Activated T-cell treated with anti-CD3 and anti-CD28 coated beads, Interleukin-2, amount 50 U/mL, for 72 hours (primary cell): ENCODE measurements at regions not wholly inside any gene's neighbourhood (a gene's known extent, or its start where the extent isn't known, plus 50 kb on each side); places are given as distances from the start of the nearest gene placed in this dataset.

Source experiments
- ATAC-seq, 2 donors: fragments of 150-1000 bp; cut with Tn5 transposase; replicated peaks in 1 of 2; 2 replicates each; pipeline ENCODE4 v1.10.0; 2021; ENCODE audit warnings: moderate library complexity in 2 of 2, mild to moderate bottlenecking in 1 of 2
- DNase-seq, 2 donors: peaks; one replicate each; pipeline ENCODE4 v3.0.0; 2021 to 2022; ENCODE audit warnings: mixed read lengths in 1 of 2
- H3K27ac Mint-ChIP-seq: one replicate; pipeline ENCODE4 v1.8.0; 2022; ENCODE audit warnings: mild to moderate bottlenecking, moderate library complexity, mixed read lengths
- H3K27me3 Mint-ChIP-seq: one replicate; pipeline ENCODE4 v1.8.0; 2022; ENCODE audit warnings: low read depth, mixed read lengths
- H3K36me3 Mint-ChIP-seq, 2 donors: one replicate each; pipeline ENCODE4 v1.8.0; 2022; ENCODE audit warnings: mixed read lengths in 2 of 2, mild to moderate bottlenecking in 1 of 2; ENCODE audit not compliant: insufficient read depth in 2 of 2
- H3K4me1 Mint-ChIP-seq: one replicate; pipeline ENCODE4 v1.8.0; 2022; ENCODE audit warnings: low read depth, mixed read lengths
- H3K4me3 Mint-ChIP-seq, 2 donors: one replicate each; pipeline ENCODE4 v1.8.0; 2022; ENCODE audit warnings: mild to moderate bottlenecking in 2 of 2, mixed read lengths in 2 of 2, moderate library complexity in 2 of 2
- H3K9me3 Mint-ChIP-seq, 2 donors: one replicate each; pipeline ENCODE4 v1.8.0; 2022; ENCODE audit warnings: mixed read lengths in 2 of 2

DNA sequence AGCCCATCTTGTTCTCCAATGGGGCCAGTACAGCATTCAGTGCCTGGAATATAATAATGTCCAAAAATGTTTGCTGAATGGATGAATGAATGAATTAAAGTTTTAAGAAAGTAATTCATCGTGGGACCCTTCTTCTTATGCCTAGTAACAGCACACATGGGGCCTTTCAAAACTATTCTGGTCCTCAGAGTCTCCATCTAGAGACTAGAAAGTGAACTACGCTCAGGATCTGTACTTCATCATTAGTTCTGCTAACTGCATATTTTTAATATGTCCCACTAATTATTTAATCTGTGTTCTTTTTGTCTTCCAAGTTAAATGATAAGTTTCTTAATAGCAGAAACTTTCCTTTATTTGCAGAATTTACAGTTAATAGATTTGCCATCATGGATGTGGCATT is 172.5 kb downstream of the SMAD2 start:
- peaks cover 3 to 16% of the 10 kb centered on the region in 2 donors for H3K36me3 Mint-ChIP-seq
- no peak for ATAC-seq
- no peak overlapping the region for H3K27ac Mint-ChIP-seq
- no peak for DNase-seq
- H3K27me3 Mint-ChIP-seq = peaks cover 47% of the 10 kb centered on the region
- H3K9me3 Mint-ChIP-seq = peaks cover 0 to 8% of the 10 kb centered on the region in 2 donors
- H3K4me3 Mint-ChIP-seq = no peak overlapping the region
- no peaks in the 10 kb centered on the region for H3K4me1 Mint-ChIP-seq

DNA sequence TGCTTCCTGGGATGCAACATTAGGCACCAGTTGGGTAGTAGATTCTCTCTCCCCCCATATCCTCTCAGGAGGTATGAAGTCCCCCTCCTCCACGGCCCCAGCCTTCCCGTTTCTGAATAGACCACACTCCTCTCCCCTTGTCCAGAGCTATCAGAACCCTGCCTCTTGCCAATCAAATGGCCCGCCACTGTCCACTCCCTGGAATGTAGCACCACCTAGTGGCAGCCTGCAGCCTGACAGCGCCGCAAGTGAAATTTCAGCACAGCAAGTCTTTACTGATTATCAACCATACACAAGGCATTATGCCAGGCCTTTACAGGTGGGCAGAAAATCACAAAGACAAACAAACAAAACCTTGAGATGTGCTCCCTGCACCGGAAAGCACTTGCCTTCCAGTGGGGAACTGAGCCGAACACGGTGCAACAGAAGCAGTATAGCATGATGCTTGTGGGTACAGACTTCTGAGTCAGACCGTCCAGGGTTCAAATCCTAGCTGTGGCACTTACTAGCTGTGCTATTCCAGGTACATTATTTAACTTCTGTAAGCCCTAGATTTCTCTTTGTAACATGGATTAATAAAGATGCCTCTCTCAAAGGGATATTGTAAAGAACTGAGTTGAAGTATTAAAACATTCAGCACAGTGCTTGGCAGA is 174.0 kb downstream of the SMAD2 start:
- Mint-ChIP-seq H3K36me3 (peaks cover 3 to 16% of the 10 kb centered on the region in 2 donors), H3K4me3 (no peak overlapping the region), H3K27me3 (peaks cover 37% of the 10 kb centered on the region), H3K27ac (no peak overlapping the region), H3K4me1 (no peaks in the 10 kb centered on the region), H3K9me3 (peaks cover 0 to 8% of the 10 kb centered on the region in 2 donors)
- ATAC-seq = peak; percentile 41 to 50
- peak; percentile 53 to 64 for DNase-seq

DNA sequence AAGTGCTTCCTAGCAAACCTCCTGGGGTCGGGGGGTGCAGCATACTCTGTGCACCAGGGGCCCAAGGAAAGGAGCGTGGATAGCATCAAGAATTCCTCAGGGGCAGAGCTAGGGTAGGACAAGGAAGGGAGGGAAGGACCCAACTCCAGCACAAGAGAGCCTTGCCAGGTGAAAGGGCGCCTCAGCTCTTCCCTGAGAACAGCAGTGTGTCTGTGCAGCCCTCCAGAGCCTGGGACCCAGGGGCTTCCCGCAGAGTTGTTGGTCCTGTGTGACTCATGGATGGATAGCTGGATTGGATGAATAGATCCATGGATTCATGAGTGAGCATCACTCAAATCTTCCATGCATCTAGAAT is 175.4 kb downstream of the SMAD2 start:
- ATAC-seq = no peak
- Mint-ChIP-seq H3K27me3 (peaks cover 28% of the 10 kb centered on the region), H3K4me1 (no peaks in the 10 kb centered on the region), H3K27ac (no peak overlapping the region), H3K9me3 (peaks cover 0 to 4% of the 10 kb centered on the region in 2 donors), H3K4me3 (no peak overlapping the region), H3K36me3 (peaks cover 2 to 10% of the 10 kb centered on the region in 2 donors)
- DNase-seq = no peak

DNA sequence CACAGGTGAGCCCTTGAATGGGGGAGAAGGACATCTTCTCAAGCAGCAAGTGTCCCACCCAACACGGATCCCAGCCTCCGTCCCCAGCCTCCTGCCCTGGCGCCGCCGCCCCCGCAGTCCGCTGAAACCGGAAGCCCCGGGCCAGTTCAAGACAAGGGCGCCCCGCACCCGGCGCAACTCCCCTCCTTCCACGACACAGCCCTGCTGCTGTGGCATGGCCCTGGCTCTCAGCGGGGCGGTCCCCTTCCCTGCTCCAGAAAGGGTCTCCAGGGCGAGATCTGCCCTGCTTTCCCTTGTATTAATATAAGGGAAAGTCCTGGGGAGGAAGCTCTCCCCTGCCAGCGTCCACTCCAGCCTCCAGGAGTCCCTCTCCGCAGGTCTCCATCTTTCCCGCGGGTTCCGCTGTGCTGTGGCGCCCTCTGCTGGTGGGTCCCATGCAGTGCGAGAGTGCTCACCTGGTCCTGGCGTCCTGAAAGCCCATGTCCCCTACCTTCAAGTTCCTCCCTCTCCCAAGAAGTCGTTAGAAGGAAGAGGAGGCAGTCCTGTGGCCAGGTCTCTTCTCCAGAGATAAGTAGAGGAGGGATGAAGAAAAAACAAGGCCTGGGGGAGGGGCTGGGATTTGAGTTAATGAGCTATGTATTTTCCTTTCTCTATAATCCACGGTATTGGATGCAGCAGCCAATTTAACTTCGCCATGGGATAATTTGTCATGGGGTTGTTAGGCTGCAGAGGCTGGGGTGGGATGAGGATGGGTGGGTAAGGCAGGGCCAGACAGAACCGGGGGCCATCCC is 176.0 kb downstream of the SMAD2 start:
- peaks cover 24% of the 10 kb centered on the region for H3K27me3 Mint-ChIP-seq
- peaks cover 2 to 8% of the 10 kb centered on the region in 2 donors for H3K36me3 Mint-ChIP-seq
- peak overlapping the region; percentile 30 to 37 for H3K4me3 Mint-ChIP-seq
- ATAC-seq = peak; percentile 60 to 62
- DNase-seq = peak; percentile 66 to 74
- H3K27ac Mint-ChIP-seq = no peak overlapping the region
- peaks cover 1% of the 10 kb centered on the region for H3K4me1 Mint-ChIP-seq
- peaks cover 0 to 3% of the 10 kb centered on the region in 2 donors for H3K9me3 Mint-ChIP-seq

DNA sequence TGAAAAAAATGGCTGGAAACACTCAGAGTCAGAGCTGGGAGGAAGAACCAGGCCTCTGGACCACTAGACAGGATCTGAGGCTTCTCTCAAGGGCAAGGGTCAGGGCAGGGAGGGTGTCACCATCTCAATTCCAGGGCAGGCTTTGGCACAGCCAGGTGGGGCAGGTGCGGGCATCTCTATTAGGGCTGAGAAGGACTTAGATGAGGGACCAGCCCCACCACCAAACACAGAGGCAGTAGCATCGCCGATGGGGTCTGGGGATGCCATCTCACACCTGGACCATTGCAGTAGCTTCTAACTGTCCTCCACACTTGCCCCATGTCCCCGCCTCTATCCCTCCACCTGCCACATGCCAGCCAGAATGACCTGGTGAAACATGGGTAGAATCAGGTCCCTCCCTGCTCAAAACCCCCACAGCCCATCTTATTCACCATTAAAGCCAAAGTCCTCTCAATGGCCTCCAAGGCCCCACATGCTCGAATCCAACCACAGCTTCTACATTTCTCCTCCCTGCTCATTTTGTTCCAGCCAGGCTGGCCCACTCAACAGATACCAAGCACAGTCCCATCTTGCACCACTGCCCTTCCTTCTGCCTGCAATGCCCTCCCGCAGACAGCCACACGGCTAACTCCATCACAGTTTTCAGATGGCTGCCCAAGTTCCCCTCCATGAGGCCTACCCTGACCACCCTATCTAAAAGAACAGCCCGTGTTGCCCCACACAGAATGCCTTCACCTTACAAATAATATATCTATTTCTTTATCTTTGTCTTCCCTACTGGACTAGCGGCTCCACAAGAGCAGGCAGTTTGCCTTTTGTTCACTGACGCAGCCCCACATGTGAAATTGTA is 177.4 kb downstream of the SMAD2 start:
- no peak for ATAC-seq
- no peak overlapping the region for H3K4me3 Mint-ChIP-seq

DNA sequence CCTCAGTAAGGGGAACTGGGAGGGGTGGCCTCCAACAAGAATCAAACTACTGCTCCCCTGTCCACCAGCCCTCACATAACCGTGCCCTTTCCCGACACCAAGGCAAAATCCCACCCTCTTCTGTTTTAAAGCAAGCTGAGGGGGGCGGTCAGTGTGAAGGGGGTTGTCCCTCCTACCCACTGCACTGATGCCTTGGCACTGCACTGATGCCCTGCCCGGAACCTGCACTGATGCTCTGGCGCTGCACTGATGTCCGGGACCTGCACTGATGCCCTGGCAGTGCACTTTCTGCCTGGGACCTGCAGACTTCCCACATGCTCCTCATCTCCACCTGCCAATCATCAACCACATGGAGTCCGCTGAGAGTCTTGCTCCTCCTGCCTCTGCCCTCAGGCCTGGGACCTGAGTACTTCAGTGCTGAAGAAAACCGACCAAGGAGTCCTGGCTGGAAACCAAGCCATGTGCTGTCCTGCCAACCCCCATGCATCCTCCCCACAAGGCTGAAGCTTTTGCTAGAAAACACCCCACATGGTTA is 179.5 kb downstream of the SMAD2 start:
- Mint-ChIP-seq H3K4me3 (no peak overlapping the region), H3K27me3 (peaks cover 12% of the 10 kb centered on the region), H3K36me3 (no peaks in the 10 kb centered on the region), H3K4me1 (peaks cover 6% of the 10 kb centered on the region), H3K9me3 (no peaks in the 10 kb centered on the region), H3K27ac (no peak overlapping the region)
- ATAC-seq = no peak
- DNase-seq = no peak

More for the DNA sequence above, 177.4 kb downstream of the SMAD2 start:
- peaks cover 6% of the 10 kb centered on the region for H3K4me1 Mint-ChIP-seq
- no peaks in the 10 kb centered on the region for H3K9me3 Mint-ChIP-seq
- H3K36me3 Mint-ChIP-seq = no peaks in the 10 kb centered on the region
- DNase-seq = no peak
- H3K27ac Mint-ChIP-seq = no peak overlapping the region
- peaks cover 22% of the 10 kb centered on the region for H3K27me3 Mint-ChIP-seq

DNA sequence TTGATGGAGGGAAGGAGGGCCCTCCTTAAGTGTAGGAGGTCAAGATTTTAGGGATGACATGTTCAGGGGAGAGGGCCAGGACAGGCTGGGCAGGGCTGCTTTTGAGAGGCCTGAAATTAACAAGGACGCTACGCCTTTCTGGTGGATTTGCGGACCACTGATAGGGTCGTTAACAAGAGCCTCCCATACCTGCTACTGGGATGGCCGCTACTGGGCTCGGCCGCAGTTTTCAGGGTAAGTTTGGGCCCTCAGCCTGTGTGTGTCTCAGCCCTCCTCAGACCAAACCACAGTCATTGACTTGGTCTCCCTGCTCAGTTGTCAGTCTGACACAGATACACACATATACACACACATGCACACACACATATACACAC is 180.9 kb downstream of the SMAD2 start:
- no peak overlapping the region for H3K4me3 Mint-ChIP-seq

DNA sequence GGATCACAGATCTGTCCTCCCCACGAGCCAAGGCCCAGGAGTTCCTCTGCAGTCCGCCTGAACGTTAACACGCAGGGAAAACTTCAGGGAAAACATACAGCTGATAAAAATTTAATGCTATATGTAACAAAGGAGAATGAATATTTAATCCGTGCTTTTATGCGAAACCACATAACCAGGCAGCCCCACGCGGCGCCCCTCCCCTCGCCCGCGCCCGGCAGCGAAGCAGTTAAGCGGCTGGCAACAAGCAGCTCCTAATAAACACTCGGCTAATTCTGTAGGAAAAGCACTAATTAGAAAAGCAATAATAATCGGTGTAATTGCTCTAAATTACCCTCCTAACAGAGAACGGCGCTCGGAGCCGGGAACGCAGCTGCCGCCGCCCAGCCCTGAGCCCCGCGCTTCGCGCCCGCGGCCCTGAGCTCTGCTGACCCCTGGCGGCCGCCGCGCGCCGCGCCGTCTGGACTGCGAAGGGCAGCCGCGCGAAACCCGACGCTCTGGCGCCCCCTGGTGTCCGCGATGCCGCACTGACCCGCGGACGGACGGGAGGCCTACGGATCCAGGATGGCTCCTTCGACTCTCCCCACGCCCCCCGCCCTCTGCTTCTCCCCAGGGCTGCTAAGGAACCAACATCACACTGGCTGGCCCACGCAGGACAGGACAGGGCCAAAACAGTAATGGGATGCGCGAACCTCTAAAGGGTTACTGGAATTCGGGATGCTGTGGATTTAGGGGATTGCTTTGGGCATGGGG is 181.4 kb downstream of the SMAD2 start:
- Mint-ChIP-seq H3K36me3 (no peaks in the 10 kb centered on the region), H3K27me3 (peaks cover 8% of the 10 kb centered on the region), H3K4me3 (peak overlapping the region; percentile 29 to 42), H3K4me1 (peaks cover 6% of the 10 kb centered on the region), H3K27ac (no peak overlapping the region), H3K9me3 (no peaks in the 10 kb centered on the region)
- peak; percentile 82 to 90 for DNase-seq
- peak; percentile 96 to 97 for ATAC-seq

More for the DNA sequence above, 180.9 kb downstream of the SMAD2 start:
- peaks cover 8% of the 10 kb centered on the region for H3K27me3 Mint-ChIP-seq
- no peaks in the 10 kb centered on the region for H3K36me3 Mint-ChIP-seq
- H3K4me1 Mint-ChIP-seq = peaks cover 6% of the 10 kb centered on the region
- no peak overlapping the region for H3K27ac Mint-ChIP-seq
- ATAC-seq = no peak
- DNase-seq = no peak
- no peaks in the 10 kb centered on the region for H3K9me3 Mint-ChIP-seq

DNA sequence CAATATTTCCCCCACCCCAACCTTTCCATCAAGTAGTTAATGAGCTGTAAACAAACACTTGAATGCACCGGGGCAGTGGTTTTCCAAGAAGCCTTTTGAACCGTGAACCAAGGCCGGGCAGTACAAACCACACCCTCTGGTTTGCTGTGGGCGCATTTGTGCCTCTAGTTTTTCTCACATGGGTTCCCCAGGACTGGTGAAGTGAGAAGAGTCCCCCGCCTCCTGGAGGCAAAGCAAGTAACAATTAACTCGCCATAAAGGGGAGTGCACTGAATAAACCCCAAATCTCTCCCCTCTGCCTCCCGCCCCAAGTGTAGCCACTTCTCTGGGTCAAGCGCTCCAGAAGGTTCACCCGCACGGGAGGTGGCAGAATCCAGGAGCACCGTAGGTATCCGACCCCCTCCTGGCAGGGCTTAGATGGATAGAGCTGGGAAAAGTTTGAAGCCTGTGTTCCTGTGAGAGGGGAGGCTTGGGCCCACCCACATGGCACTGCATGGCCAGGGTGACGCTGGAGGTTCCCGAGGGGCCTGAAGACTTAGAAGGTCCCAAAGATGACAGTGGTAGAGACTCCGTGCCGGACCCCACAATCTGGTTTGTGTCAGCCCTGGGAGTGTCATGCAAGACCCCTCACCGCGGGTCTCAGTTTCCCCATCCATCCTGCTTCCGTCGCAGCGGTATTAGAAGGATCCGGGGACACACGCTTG is 182.2 kb downstream of the SMAD2 start:
- DNase-seq = no peak
- Mint-ChIP-seq H3K4me1 (peaks cover 6% of the 10 kb centered on the region), H3K4me3 (no peak overlapping the region), H3K9me3 (no peaks in the 10 kb centered on the region), H3K27me3 (peaks cover 8% of the 10 kb centered on the region), H3K27ac (no peak overlapping the region), H3K36me3 (no peaks in the 10 kb centered on the region)
- ATAC-seq = no peak

DNA sequence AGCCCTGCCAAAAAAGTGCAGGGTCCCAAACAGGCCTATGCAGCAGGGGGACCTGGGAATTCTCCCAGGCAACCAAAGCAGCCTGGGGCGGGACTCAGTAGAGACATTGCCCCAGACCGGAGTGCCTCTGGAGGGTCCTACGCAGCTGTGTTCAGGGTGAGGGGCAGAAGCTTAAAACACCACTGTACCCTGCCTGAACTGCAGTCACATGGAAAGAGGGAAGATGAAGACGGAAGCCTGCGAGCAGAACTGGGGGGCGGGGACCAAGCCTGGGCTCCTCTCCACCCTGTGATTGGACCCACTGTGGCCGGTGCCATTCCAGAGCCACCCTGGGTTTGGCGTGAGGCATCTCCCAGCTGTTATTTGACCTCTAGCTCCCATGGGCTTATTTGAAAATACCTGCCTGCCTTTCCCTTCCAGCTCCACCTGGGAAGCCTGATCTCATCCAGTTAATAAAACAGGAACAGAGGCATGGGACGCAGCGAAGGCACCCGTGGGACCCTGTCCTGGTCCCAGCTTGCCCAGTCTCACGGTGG is 183.1 kb downstream of the SMAD2 start:
- no peak for ATAC-seq
- H3K27me3 Mint-ChIP-seq = peaks cover 10% of the 10 kb centered on the region
- no peak overlapping the region for H3K27ac Mint-ChIP-seq
- H3K9me3 Mint-ChIP-seq = no peaks in the 10 kb centered on the region
- no peaks in the 10 kb centered on the region for H3K36me3 Mint-ChIP-seq
- peaks cover 6% of the 10 kb centered on the region for H3K4me1 Mint-ChIP-seq
- H3K4me3 Mint-ChIP-seq = no peak overlapping the region
- DNase-seq = no peak

DNA sequence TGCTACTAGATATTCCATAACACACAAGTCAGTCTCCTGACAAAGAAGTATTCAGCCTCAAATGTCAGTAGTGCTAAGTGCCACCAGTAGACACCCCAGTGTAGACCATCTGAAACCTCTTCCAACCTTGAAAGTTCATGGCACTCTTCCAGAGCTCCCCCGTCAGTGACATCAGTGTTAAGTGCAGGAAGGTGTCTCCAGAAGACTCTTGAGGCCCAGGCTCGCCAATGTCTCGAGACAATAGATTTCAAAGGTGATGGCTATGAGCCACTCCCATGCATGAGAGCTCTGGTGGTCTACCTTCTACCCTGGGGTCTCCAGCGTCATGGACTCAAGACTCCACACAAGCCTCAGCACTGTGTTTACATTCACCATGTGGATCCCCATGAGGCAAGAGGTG is 183.8 kb downstream of the SMAD2 start:
- Mint-ChIP-seq H3K27ac (no peak overlapping the region), H3K4me3 (no peak overlapping the region), H3K27me3 (peaks cover 16% of the 10 kb centered on the region), H3K4me1 (peaks cover 6% of the 10 kb centered on the region), H3K36me3 (no peaks in the 10 kb centered on the region), H3K9me3 (no peaks in the 10 kb centered on the region)
- DNase-seq (no peak), ATAC-seq (no peak)

DNA sequence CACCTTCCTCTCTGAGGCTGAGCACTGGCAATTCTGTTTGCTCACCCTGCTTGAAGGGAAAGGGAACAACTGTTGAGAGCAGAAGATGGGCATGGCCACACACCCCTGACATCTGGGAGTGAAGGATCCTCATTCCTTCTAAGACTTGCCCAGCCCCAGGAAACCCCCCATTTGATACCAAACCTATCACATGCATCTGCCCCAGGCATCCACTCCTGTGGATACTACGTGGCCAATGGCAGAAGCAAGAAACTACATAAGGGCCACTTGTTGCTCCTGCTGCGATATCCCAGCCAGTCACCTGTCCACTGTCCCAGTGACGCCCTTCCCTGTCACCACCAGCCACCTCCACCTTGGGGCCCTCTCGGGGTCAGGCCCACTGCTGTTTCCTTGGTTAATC is 185.2 kb downstream of the SMAD2 start:
- no peaks in the 10 kb centered on the region for H3K9me3 Mint-ChIP-seq
- H3K27ac Mint-ChIP-seq = no peak overlapping the region
- H3K4me3 Mint-ChIP-seq = no peak overlapping the region
- H3K27me3 Mint-ChIP-seq = peaks cover 22% of the 10 kb centered on the region
- H3K4me1 Mint-ChIP-seq = peaks cover 6% of the 10 kb centered on the region
- ATAC-seq (no peak), DNase-seq (no peak)
- H3K36me3 Mint-ChIP-seq = no peaks in the 10 kb centered on the region
